NB4 (cell line): ENCODE measurements at regions not wholly inside any gene's neighbourhood (a gene's known extent, or its start where the extent isn't known, plus 50 kb on each side); places are given as distances from the start of the nearest gene placed in this dataset.

Experiments used
- POLR2A ChIP-seq: IDR thresholded peaks from 2 replicates; pipeline ENCODE4 v1.6.1; 2011; ENCODE audit warnings: mild to moderate bottlenecking; ENCODE audit not compliant: insufficient read length; ENCODE audit errors: extremely low read depth
- TF ChIP-seq, protein P1 (sequence below): IDR thresholded peaks from one replicate; pipeline ENCODE4 v1.5.1; 2012; ENCODE audit warnings: low read depth, low read length

GRCh38 chr2:117321816-117322215 lies 492.7 kb upstream of the DDX18 start:
- TF ChIP-seq, protein P1, sequence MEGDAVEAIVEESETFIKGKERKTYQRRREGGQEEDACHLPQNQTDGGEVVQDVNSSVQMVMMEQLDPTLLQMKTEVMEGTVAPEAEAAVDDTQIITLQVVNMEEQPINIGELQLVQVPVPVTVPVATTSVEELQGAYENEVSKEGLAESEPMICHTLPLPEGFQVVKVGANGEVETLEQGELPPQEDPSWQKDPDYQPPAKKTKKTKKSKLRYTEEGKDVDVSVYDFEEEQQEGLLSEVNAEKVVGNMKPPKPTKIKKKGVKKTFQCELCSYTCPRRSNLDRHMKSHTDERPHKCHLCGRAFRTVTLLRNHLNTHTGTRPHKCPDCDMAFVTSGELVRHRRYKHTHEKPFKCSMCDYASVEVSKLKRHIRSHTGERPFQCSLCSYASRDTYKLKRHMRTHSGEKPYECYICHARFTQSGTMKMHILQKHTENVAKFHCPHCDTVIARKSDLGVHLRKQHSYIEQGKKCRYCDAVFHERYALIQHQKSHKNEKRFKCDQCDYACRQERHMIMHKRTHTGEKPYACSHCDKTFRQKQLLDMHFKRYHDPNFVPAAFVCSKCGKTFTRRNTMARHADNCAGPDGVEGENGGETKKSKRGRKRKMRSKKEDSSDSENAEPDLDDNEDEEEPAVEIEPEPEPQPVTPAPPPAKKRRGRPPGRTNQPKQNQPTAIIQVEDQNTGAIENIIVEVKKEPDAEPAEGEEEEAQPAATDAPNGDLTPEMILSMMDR, result no peak
- TF ChIP-seq POLR2A, result no peak
